WERI-Rb-1 (cell line): ENCODE measurements at regions not wholly inside any gene's neighbourhood (a gene's known extent, or its start where the extent isn't known, plus 50 kb on each side); places are given as distances from the start of the nearest gene placed in this dataset.

Experiments
- DNase-seq: peaks from one replicate; pipeline ENCODE4 v3.0.0-alpha.2; 2020
- H3K27ac ChIP-seq: fragments of 250-450 bp; sonication (Bioruptor Pico); 2 replicates; pipeline ENCODE4 v1.5.1; 2020; ENCODE audit warnings: mild to moderate bottlenecking, moderate library complexity
- H3K27me3 ChIP-seq: fragments of 250-450 bp; sonication (Bioruptor Pico); 2 replicates; pipeline ENCODE4 v1.5.1; 2021; ENCODE audit warnings: mild to moderate bottlenecking, low read depth, moderate library complexity; ENCODE audit not compliant: insufficient read depth, severe bottlenecking
- H3K36me3 ChIP-seq: fragments of 250-450 bp; sonication (Bioruptor Pico); 2 replicates; pipeline ENCODE4 v1.5.1; 2020; ENCODE audit warnings: mild to moderate bottlenecking, moderate library complexity
- H3K4me3 ChIP-seq: 2 replicates; pipeline ENCODE4 v1.5.1; 2011; ENCODE audit warnings: low read depth, mild to moderate bottlenecking, control low read depth, low read length
- H3K9me3 ChIP-seq: fragments of 250-450 bp; sonication (Bioruptor Pico); 2 replicates; pipeline ENCODE4 v1.5.1; 2021; ENCODE audit warnings: mild to moderate bottlenecking, moderate library complexity; ENCODE audit not compliant: severe bottlenecking
- TF ChIP-seq, protein P1 (sequence below): IDR thresholded peaks from 2 replicates; pipeline ENCODE4 v1.5.1; 2011; ENCODE audit warnings: low read depth, mild to moderate bottlenecking, control low read depth, inconsistent platforms, low read length

DNA sequence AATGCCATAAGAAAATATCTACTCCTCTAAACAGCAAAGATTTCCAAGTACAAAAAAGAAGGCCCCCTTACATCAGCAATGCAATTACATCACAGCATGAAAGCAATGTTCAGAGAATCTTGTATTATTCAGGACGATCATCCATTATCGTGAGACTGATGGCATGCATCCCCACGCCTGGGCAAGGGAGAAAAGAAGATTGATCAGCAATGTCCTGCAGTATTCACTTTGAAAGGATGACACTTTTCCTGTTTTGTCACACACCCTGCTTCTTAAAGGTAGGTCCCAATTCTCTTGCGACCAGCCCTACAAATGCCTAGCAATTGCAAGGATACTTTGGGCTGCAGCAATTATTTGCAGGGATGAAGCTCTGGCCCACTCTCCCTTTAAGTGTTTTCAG is 108.7 kb downstream of the TOMM20 start:
- DNase-seq = peak; percentile 2
- TF ChIP-seq, protein P1, sequence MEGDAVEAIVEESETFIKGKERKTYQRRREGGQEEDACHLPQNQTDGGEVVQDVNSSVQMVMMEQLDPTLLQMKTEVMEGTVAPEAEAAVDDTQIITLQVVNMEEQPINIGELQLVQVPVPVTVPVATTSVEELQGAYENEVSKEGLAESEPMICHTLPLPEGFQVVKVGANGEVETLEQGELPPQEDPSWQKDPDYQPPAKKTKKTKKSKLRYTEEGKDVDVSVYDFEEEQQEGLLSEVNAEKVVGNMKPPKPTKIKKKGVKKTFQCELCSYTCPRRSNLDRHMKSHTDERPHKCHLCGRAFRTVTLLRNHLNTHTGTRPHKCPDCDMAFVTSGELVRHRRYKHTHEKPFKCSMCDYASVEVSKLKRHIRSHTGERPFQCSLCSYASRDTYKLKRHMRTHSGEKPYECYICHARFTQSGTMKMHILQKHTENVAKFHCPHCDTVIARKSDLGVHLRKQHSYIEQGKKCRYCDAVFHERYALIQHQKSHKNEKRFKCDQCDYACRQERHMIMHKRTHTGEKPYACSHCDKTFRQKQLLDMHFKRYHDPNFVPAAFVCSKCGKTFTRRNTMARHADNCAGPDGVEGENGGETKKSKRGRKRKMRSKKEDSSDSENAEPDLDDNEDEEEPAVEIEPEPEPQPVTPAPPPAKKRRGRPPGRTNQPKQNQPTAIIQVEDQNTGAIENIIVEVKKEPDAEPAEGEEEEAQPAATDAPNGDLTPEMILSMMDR = no peak
- no peaks in the 10 kb centered on the region for H3K36me3 ChIP-seq
- no peak overlapping the region for H3K4me3 ChIP-seq
- no peaks in the 10 kb centered on the region for H3K9me3 ChIP-seq
- no peak overlapping the region for H3K27ac ChIP-seq
- no peaks in the 10 kb centered on the region for H3K27me3 ChIP-seq

DNA sequence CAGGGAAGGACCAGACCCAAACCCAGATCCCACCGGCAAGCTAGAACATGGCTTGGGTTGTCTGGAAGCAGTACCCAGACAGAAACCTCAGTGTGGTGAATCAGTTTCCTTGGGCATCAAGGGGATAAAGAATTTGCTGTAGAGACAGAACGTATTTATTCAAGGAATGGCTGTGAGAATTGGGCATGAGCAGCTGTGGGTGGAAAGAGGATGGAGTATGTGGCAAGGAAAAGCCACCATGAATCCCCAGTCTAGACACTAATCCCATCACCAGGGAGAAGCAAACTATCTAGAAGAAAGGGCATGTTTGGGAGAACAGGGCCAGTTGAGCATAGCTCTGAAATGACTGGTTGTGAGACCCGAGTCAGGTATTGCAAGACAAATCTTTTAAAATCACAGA is 109.2 kb downstream of the TOMM20 start:
- TF ChIP-seq, protein P1 = no peak
- no peaks in the 10 kb centered on the region for H3K27me3 ChIP-seq
- H3K4me3 ChIP-seq = no peak overlapping the region
- H3K27ac ChIP-seq = no peak overlapping the region
- H3K9me3 ChIP-seq = no peaks in the 10 kb centered on the region
- H3K36me3 ChIP-seq = no peaks in the 10 kb centered on the region
- DNase-seq = peak; percentile 3

- Histone ChIP-seq H3K9me3 (no peaks in the 10 kb centered on the region), H3K36me3 (no peaks in the 10 kb centered on the region), H3K4me3 (no peak overlapping the region), H3K27ac (no peak overlapping the region), H3K27me3 (no peaks in the 10 kb centered on the region)
- DNase-seq = peak; percentile 3
- TF ChIP-seq, protein P1 = no peak
Measured at GRCh38 chr1:235018720-235019444, 109.8 kb downstream of the TOMM20 start.

DNA sequence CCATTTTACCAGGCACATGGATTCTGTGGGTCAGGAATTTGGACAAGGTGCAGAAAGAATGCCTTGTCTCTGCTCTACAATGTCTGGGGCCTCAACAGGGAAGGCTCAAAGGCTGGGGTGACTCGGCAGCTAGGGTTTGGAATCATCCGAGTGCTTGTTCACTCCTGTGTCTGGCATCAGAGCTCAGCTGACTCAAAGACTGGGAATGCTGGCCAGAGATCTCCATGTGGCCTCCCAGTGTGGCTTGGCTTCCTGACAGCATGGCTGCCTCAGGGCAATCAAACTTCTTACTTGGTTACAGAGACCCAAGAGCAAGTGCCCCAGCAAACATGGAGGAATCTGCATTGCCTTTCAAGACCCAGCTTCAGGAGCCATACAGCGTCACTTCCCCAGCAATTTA is 110.5 kb downstream of the TOMM20 start:
- no peaks in the 10 kb centered on the region for H3K27me3 ChIP-seq
- peak; percentile 5 for DNase-seq
- H3K27ac ChIP-seq = no peak overlapping the region
- no peaks in the 10 kb centered on the region for H3K9me3 ChIP-seq
- H3K36me3 ChIP-seq = no peaks in the 10 kb centered on the region
- H3K4me3 ChIP-seq = no peak overlapping the region
- TF ChIP-seq, protein P1 = no peak

DNA sequence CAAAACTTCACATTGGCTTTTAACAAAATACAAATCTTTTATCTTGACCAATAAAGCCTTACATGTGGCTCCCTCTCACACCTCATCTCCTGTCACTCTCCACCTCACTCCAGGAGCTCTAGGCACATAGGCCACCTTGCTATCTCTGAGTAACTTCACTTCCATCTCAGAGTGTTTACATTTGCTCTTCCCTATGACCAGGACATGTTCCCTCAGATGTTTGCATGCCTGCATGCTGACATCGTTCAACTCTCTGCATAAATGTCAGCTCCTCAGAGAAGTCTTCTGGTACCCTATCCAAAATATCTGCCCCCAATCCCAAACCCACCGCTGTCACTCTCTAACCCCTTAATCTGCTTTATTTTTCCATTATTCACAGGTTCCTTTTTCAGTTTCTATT is 110.9 kb downstream of the TOMM20 start:
- no peaks in the 10 kb centered on the region for H3K27me3 ChIP-seq
- H3K9me3 ChIP-seq = no peaks in the 10 kb centered on the region
- TF ChIP-seq, protein P1 = no peak
- H3K36me3 ChIP-seq = no peaks in the 10 kb centered on the region
- H3K4me3 ChIP-seq = no peak overlapping the region
- H3K27ac ChIP-seq = no peak overlapping the region
- no peak for DNase-seq

DNA sequence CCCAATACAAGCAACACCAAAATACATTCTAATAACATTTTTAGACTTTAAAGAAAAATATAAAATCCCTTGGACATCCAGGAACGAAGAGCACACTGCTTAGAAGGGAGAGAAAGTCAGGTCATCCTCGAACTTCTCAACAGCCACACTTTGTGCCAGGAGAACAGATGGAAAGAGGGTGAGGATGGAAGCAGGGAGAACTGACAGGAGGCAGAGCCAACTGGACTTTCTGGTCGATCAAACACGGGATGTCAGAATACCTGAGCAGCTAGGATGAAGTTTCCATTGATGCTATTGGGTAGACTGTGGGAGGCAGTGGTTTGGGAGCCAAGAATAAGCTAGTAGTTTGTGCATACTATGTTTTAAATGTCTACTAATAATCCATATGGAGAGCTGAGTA is 111.4 kb downstream of the TOMM20 start:
- no peak overlapping the region for H3K4me3 ChIP-seq
- H3K9me3 ChIP-seq = no peaks in the 10 kb centered on the region
- no peaks in the 10 kb centered on the region for H3K36me3 ChIP-seq
- no peaks in the 10 kb centered on the region for H3K27me3 ChIP-seq
- DNase-seq = no peak
- TF ChIP-seq, protein P1 = no peak
- no peak overlapping the region for H3K27ac ChIP-seq
